ENCODE measurements at regions not wholly inside any gene's neighbourhood (a gene's known extent, or its start where the extent isn't known, plus 50 kb on each side); places are given as distances from the start of the nearest gene placed in this dataset.

DNA sequence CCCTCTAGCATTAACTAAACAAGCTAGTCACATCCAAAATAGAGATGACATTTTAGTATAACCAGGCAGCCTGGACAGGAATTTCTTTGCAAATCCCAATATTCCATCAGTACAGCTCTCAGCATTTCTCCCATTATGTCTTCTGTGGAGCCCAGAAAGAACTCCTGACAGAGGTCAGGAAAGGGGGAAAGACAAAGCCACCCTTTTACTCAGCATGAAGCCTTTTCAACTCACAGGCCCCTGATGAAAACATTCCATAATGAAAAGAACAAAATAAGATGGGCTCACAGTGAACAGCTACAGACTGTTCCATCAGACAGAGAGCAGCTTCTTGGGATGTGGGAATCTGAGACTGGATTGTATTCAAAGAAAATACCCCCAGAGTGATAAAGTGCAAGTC, 80.6 kb downstream of the TEX35 start:
- no peaks in the 10 kb centered on the region for H4K20me1 ChIP-seq (ENCODE audit: low read depth)
- peak overlapping the region; percentile 74 for H2AFZ ChIP-seq (replicated peaks)
- H3K27ac Mint-ChIP-seq = peak overlapping the region; percentile 89
- peak overlapping the region; percentile 12 for H3K4me2 ChIP-seq
- H3K36me3 ChIP-seq = no peaks in the 10 kb centered on the region
- no peaks in the 10 kb centered on the region for H3K79me2 ChIP-seq (ENCODE audit: low read depth)
- H3K27me3 ChIP-seq = no peaks in the 10 kb centered on the region
- peaks cover 13% of the 10 kb centered on the region for H3F3A ChIP-seq (ENCODE audit: low read depth)
- H3K36me3 Mint-ChIP-seq = peaks cover 17% of the 10 kb centered on the region
- no peak overlapping the region for H3K4me3 Mint-ChIP-seq
- H3K9me3 Mint-ChIP-seq = peaks cover 30% of the 10 kb centered on the region
- TF ChIP-seq EZH2phosphoT487 (IDR thresholded peaks at IDR 0.05) (no peak), EZH2 (IDR thresholded peaks at IDR 0.05) (no peak)
- TF ChIP-seq, protein P1, sequence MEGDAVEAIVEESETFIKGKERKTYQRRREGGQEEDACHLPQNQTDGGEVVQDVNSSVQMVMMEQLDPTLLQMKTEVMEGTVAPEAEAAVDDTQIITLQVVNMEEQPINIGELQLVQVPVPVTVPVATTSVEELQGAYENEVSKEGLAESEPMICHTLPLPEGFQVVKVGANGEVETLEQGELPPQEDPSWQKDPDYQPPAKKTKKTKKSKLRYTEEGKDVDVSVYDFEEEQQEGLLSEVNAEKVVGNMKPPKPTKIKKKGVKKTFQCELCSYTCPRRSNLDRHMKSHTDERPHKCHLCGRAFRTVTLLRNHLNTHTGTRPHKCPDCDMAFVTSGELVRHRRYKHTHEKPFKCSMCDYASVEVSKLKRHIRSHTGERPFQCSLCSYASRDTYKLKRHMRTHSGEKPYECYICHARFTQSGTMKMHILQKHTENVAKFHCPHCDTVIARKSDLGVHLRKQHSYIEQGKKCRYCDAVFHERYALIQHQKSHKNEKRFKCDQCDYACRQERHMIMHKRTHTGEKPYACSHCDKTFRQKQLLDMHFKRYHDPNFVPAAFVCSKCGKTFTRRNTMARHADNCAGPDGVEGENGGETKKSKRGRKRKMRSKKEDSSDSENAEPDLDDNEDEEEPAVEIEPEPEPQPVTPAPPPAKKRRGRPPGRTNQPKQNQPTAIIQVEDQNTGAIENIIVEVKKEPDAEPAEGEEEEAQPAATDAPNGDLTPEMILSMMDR (IDR thresholded peaks at IDR 0.05) = no peak
- H3K27me3 Mint-ChIP-seq (ENCODE audit: insufficient read depth, low read depth) = peaks cover 3% of the 10 kb centered on the region
- H3K27ac ChIP-seq = peak overlapping the region; percentile 74
- peak; percentile 39 for DNase-seq (ENCODE audit: low spot score)
- peaks cover 19% of the 10 kb centered on the region for H3K4me1 Mint-ChIP-seq
- H3K4me1 ChIP-seq = peaks cover 28% of the 10 kb centered on the region
- H3K9ac ChIP-seq = no peak overlapping the region
- H3K4me3 ChIP-seq = no peak overlapping the region
- peaks cover 6% of the 10 kb centered on the region for H3K9me3 ChIP-seq (ENCODE audit: low read depth)

DNA sequence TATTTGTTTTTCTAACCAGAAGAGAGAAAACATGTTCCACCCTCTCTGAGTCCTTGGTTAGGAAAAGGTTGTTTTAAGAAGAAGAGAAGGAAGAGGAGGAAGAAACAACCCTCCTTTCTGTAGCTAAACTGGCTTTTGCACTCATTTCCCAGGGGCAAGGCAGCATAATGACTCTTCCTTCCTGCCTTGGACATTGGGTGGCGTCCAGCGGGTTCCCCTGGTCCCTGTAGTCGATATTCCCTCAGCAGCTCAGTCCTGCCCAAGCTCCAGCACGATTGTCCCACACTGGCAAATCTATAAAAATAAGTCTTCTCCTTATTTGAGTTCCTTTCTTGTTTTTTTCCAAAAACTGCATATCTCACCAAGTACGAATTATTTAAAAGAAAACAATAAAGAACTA, 81.2 kb downstream of the TEX35 start:
- H3K4me3 Mint-ChIP-seq = no peak overlapping the region
- H3K36me3 Mint-ChIP-seq = peaks cover 18% of the 10 kb centered on the region
- peak overlapping the region; percentile 74 for H2AFZ ChIP-seq (replicated peaks)

DNA sequence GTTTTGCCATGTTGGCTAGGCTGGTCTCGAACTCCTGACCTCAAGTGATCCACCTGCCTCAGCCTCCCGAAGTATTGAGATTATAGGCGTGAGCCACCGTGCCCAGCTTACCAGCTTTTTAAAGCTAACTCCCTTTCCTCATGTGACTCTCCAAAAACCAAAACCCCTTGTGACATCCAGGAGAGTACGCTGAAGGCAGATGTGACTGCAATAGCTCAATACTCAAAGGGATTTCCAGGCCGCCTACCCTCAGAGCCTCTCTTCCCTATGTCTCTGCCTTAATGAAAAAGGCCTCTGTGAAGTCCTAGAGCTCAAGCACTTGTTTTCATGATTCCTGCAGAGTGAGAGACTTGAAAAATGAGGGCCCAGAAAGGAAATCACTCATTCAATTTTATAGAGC, 82.6 kb downstream of the TEX35 start:
- Histone ChIP-seq H3F3A (ENCODE audit: low read depth) (peaks cover 13% of the 10 kb centered on the region), H3K9me3 (ENCODE audit: low read depth) (peaks cover 6% of the 10 kb centered on the region), H3K9ac (no peak overlapping the region), H3K4me3 (no peak overlapping the region), H3K79me2 (ENCODE audit: low read depth) (no peaks in the 10 kb centered on the region), H2AFZ (replicated peaks) (no peak overlapping the region), H3K36me3 (no peaks in the 10 kb centered on the region), H3K4me2 (no peak overlapping the region), H4K20me1 (ENCODE audit: low read depth) (no peaks in the 10 kb centered on the region), H3K27me3 (no peaks in the 10 kb centered on the region), H3K27ac (no peak overlapping the region), H3K4me1 (peaks cover 28% of the 10 kb centered on the region)
- peaks cover 13% of the 10 kb centered on the region for H3K36me3 Mint-ChIP-seq
- peaks cover 19% of the 10 kb centered on the region for H3K4me1 Mint-ChIP-seq
- H3K9me3 Mint-ChIP-seq = peaks cover 19% of the 10 kb centered on the region
- no peak overlapping the region for H3K27ac Mint-ChIP-seq
- no peak for DNase-seq (ENCODE audit: low spot score)
- H3K27me3 Mint-ChIP-seq (ENCODE audit: insufficient read depth, low read depth) = no peaks in the 10 kb centered on the region
- H3K4me3 Mint-ChIP-seq = no peak overlapping the region
- no peak for TF ChIP-seq EZH2phosphoT487 (IDR thresholded peaks at IDR 0.05)
- TF ChIP-seq, protein P1 (IDR thresholded peaks at IDR 0.05) = no peak
- TF ChIP-seq EZH2 (IDR thresholded peaks at IDR 0.05) = no peak

More for the DNA sequence above, 81.2 kb downstream of the TEX35 start:
- Mint-ChIP-seq H3K27me3 (ENCODE audit: insufficient read depth, low read depth) (peaks cover 3% of the 10 kb centered on the region), H3K9me3 (peaks cover 28% of the 10 kb centered on the region), H3K27ac (peak overlapping the region; percentile 89), H3K4me1 (peaks cover 19% of the 10 kb centered on the region)
- no peak for DNase-seq (ENCODE audit: low spot score)
- H4K20me1 ChIP-seq (ENCODE audit: low read depth) = no peaks in the 10 kb centered on the region
- no peak overlapping the region for H3K9ac ChIP-seq
- no peaks in the 10 kb centered on the region for H3K79me2 ChIP-seq (ENCODE audit: low read depth)
- H3K4me3 ChIP-seq = no peak overlapping the region
- no peaks in the 10 kb centered on the region for H3K27me3 ChIP-seq
- H3F3A ChIP-seq (ENCODE audit: low read depth) = peaks cover 13% of the 10 kb centered on the region
- peaks cover 6% of the 10 kb centered on the region for H3K9me3 ChIP-seq (ENCODE audit: low read depth)
- H3K4me1 ChIP-seq = peaks cover 28% of the 10 kb centered on the region
- peak overlapping the region; percentile 74 for H3K27ac ChIP-seq
- peak overlapping the region; percentile 12 for H3K4me2 ChIP-seq
- no peaks in the 10 kb centered on the region for H3K36me3 ChIP-seq
- TF ChIP-seq EZH2 (IDR thresholded peaks at IDR 0.05) (no peak), EZH2phosphoT487 (IDR thresholded peaks at IDR 0.05) (no peak)
- TF ChIP-seq, protein P1 (IDR thresholded peaks at IDR 0.05) = no peak
